Adipocyte (in vitro differentiated cells): ENCODE measurements at regions not wholly inside any gene's neighbourhood (a gene's known extent, or its start where the extent isn't known, plus 50 kb on each side); places are given as distances from the start of the nearest gene placed in this dataset.

Experiments used
- DNase-seq: peaks from one replicate; pipeline ENCODE4 v3.0.0-alpha.2; 2015; ENCODE audit warnings: low read depth
- H3K27me3 ChIP-seq: replicated peaks from 2 replicates; pipeline ENCODE4 v1.7.0; 2013; ENCODE audit warnings: mild to moderate bottlenecking, low read length, moderate library complexity; ENCODE audit not compliant: control insufficient read depth, insufficient read depth
- H3K36me3 ChIP-seq: 2 replicates; pipeline ENCODE4 v1.7.0; 2013; ENCODE audit warnings: low read length, mild to moderate bottlenecking, moderate library complexity; ENCODE audit not compliant: control insufficient read depth, insufficient read depth, severe bottlenecking
- H3K4me1 ChIP-seq: 2 replicates; pipeline ENCODE4 v1.7.0; 2013; ENCODE audit warnings: mild to moderate bottlenecking, low read length, moderate library complexity; ENCODE audit not compliant: control insufficient read depth, insufficient read depth
- H3K4me3 ChIP-seq: 2 replicates; pipeline ENCODE4 v1.7.0; 2013; ENCODE audit warnings: mild to moderate bottlenecking, low read length, moderate library complexity
- H3K9ac ChIP-seq: 2 replicates; pipeline ENCODE4 v1.7.0; 2013; ENCODE audit warnings: mild to moderate bottlenecking, low read length, moderate library complexity
- H3K9me3 ChIP-seq: 2 replicates; pipeline ENCODE4 v1.7.0; 2013; ENCODE audit warnings: mild to moderate bottlenecking, low read length, moderate library complexity; ENCODE audit not compliant: control insufficient read depth

- Histone ChIP-seq H3K27me3 (no peaks in the 10 kb centered on the region), H3K9ac (no peak overlapping the region), H3K9me3 (no peaks in the 10 kb centered on the region), H3K4me1 (no peaks in the 10 kb centered on the region), H3K4me3 (no peak overlapping the region), H3K36me3 (no peaks in the 10 kb centered on the region)
- DNase-seq = peak; percentile 7
These were observed 279.0 kb downstream of the CALCRL start for GRCh38 chr2:187168720-187169713.

GRCh38 chr2:187167491-187167890 lies 280.6 kb downstream of the CALCRL start:
- Histone ChIP-seq H3K9me3 (no peaks in the 10 kb centered on the region), H3K9ac (no peak overlapping the region), H3K4me1 (no peaks in the 10 kb centered on the region), H3K36me3 (no peaks in the 10 kb centered on the region), H3K4me3 (no peak overlapping the region), H3K27me3 (no peaks in the 10 kb centered on the region)
- DNase-seq = no peak

- H3K27me3 ChIP-seq = no peaks in the 10 kb centered on the region
- DNase-seq = peak; percentile 30
- no peaks in the 10 kb centered on the region for H3K36me3 ChIP-seq
- no peaks in the 10 kb centered on the region for H3K4me1 ChIP-seq
- H3K9ac ChIP-seq = no peak overlapping the region
- H3K9me3 ChIP-seq = no peaks in the 10 kb centered on the region
- no peak overlapping the region for H3K4me3 ChIP-seq
These were observed 282.0 kb downstream of the CALCRL start for GRCh38 chr2:187165936-187166610.

- DNase-seq = no peak
- H3K36me3 ChIP-seq = no peaks in the 10 kb centered on the region
- H3K9me3 ChIP-seq = peaks cover 40% of the 10 kb centered on the region
- no peak overlapping the region for H3K4me3 ChIP-seq
- no peak overlapping the region for H3K9ac ChIP-seq
- no peaks in the 10 kb centered on the region for H3K27me3 ChIP-seq
- no peaks in the 10 kb centered on the region for H3K4me1 ChIP-seq
These were observed 289.6 kb downstream of the CALCRL start for GRCh38 chr2:187158452-187158851.

- no peaks in the 10 kb centered on the region for H3K27me3 ChIP-seq
- no peak overlapping the region for H3K4me3 ChIP-seq
- H3K36me3 ChIP-seq = no peaks in the 10 kb centered on the region
- DNase-seq = no peak
- no peaks in the 10 kb centered on the region for H3K4me1 ChIP-seq
- H3K9me3 ChIP-seq = peaks cover 40% of the 10 kb centered on the region
- no peak overlapping the region for H3K9ac ChIP-seq
These were observed 291.0 kb downstream of the CALCRL start for GRCh38 chr2:187157046-187157445.

GRCh38 chr2:187155476-187155875 lies 292.6 kb downstream of the CALCRL start:
- Histone ChIP-seq H3K4me3 (peak overlapping the region; percentile 4), H3K4me1 (no peaks in the 10 kb centered on the region), H3K27me3 (no peaks in the 10 kb centered on the region), H3K9ac (no peak overlapping the region), H3K9me3 (peaks cover 40% of the 10 kb centered on the region), H3K36me3 (no peaks in the 10 kb centered on the region)
- DNase-seq = no peak

- DNase-seq = peak; percentile 57
- H3K36me3 ChIP-seq = no peaks in the 10 kb centered on the region
- H3K9me3 ChIP-seq = peaks cover 23% of the 10 kb centered on the region
- no peaks in the 10 kb centered on the region for H3K4me1 ChIP-seq
- no peak overlapping the region for H3K9ac ChIP-seq
- no peaks in the 10 kb centered on the region for H3K27me3 ChIP-seq
- H3K4me3 ChIP-seq = no peak overlapping the region
These were observed 297.4 kb downstream of the CALCRL start for GRCh38 chr2:187150670-187151069.

GRCh38 chr2:187148059-187148714 lies 299.2 kb upstream of the ZSWIM2 start:
- H3K9ac ChIP-seq = no peak overlapping the region
- peaks cover 6% of the 10 kb centered on the region for H3K9me3 ChIP-seq
- DNase-seq = no peak
- no peaks in the 10 kb centered on the region for H3K36me3 ChIP-seq
- no peaks in the 10 kb centered on the region for H3K4me1 ChIP-seq
- H3K27me3 ChIP-seq = no peaks in the 10 kb centered on the region
- H3K4me3 ChIP-seq = no peak overlapping the region

- Histone ChIP-seq H3K27me3 (no peaks in the 10 kb centered on the region), H3K9ac (no peak overlapping the region), H3K9me3 (peaks cover 6% of the 10 kb centered on the region), H3K4me3 (no peak overlapping the region), H3K4me1 (no peaks in the 10 kb centered on the region), H3K36me3 (no peaks in the 10 kb centered on the region)
- no peak for DNase-seq
These were observed 294.6 kb upstream of the ZSWIM2 start for GRCh38 chr2:187143537-187143936.

- Histone ChIP-seq H3K9me3 (no peaks in the 10 kb centered on the region), H3K4me1 (no peaks in the 10 kb centered on the region), H3K9ac (no peak overlapping the region), H3K27me3 (no peaks in the 10 kb centered on the region), H3K4me3 (no peak overlapping the region), H3K36me3 (no peaks in the 10 kb centered on the region)
- no peak for DNase-seq
These were observed 290.5 kb upstream of the ZSWIM2 start for GRCh38 chr2:187139469-187139868.

- Histone ChIP-seq H3K27me3 (no peaks in the 10 kb centered on the region), H3K4me3 (no peak overlapping the region), H3K9ac (no peak overlapping the region), H3K4me1 (no peaks in the 10 kb centered on the region), H3K36me3 (no peaks in the 10 kb centered on the region), H3K9me3 (no peaks in the 10 kb centered on the region)
- DNase-seq = peak; percentile 83
These were observed 289.3 kb upstream of the ZSWIM2 start for GRCh38 chr2:187138265-187138664.
